Fibroblast of lung (primary cell): ENCODE measurements at regions not wholly inside any gene's neighbourhood (a gene's known extent, or its start where the extent isn't known, plus 50 kb on each side); places are given as distances from the start of the nearest gene placed in this dataset.

Experiments
- EZH2 ChIP-seq: IDR thresholded peaks from 2 replicates; pipeline ENCODE4 v1.5.1; 2012; ENCODE audit warnings: low read length, control low read depth, mild to moderate bottlenecking; ENCODE audit errors: missing control alignments
- TF ChIP-seq, protein P1 (sequence below), 2 donors: IDR thresholded peaks in 1 of 2; conservative IDR thresholded peaks in 1 of 2; 1 replicate in 1 of 2; 2 replicates in 1 of 2; pipeline ENCODE4 v1.5.1; 2011 to 2012; ENCODE audit warnings: low read length in 2 of 2, control low read depth in 1 of 2, inconsistent platforms in 1 of 2, low read depth in 1 of 2, mild to moderate bottlenecking in 1 of 2

DNA sequence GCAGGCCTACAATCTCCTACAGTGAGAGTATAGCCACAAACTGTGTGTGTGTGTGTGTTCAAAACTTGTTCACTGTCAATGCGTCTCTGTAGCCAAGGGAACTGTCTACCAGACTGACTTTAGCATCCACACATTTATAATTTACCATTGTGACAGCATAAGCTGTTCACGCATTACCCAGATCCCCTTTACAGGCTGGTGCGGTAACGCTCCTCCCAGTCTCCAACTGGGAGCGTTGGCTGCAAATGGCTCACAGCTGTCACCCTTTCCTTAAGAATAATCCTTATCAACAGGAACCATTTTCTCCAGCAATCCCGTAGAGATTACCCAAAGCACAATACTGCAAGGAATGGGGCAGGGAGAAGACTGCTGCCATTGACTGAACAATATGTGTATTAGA is 199.5 kb downstream of the GPAM start:
- no peak for TF ChIP-seq EZH2
- TF ChIP-seq, protein P1, sequence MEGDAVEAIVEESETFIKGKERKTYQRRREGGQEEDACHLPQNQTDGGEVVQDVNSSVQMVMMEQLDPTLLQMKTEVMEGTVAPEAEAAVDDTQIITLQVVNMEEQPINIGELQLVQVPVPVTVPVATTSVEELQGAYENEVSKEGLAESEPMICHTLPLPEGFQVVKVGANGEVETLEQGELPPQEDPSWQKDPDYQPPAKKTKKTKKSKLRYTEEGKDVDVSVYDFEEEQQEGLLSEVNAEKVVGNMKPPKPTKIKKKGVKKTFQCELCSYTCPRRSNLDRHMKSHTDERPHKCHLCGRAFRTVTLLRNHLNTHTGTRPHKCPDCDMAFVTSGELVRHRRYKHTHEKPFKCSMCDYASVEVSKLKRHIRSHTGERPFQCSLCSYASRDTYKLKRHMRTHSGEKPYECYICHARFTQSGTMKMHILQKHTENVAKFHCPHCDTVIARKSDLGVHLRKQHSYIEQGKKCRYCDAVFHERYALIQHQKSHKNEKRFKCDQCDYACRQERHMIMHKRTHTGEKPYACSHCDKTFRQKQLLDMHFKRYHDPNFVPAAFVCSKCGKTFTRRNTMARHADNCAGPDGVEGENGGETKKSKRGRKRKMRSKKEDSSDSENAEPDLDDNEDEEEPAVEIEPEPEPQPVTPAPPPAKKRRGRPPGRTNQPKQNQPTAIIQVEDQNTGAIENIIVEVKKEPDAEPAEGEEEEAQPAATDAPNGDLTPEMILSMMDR (conservative IDR thresholded peaks at IDR 0.05 in 1 of 2, IDR thresholded peaks at IDR 0.05 in 1 of 2; ENCODE audit: low read depth in 1 of 2, low read length in 2 of 2), result no peak
